ENCODE measurements at regions not wholly inside any gene's neighbourhood (a gene's known extent, or its start where the extent isn't known, plus 50 kb on each side); places are given as distances from the start of the nearest gene placed in this dataset.
A peak's percentile ranks its signal among the peaks of the same experiment; 100 is the strongest.

GRCh38 chr3:152516216-152516615 is 247.5 kb downstream of the MBNL1 start:
- POLR2A ChIA-PET, result no interaction called here
- Histone ChIP-seq H3K27ac (no peak overlapping the region), H3K9me3 (no peaks in the 10 kb centered on the region), H3K4me3 (no peak overlapping the region), H3K4me1 (no peaks in the 10 kb centered on the region), H3K4me2 (no peak overlapping the region)
- FAIRE-seq (no peak), ATAC-seq (no peak), DNase-seq (ENCODE audit: low read depth in 1 of 2, low spot score in 1 of 2) (no peak)
- CTCF ChIA-PET, result interaction anchor here (2.6 kb wide), 1 partner anchor 9 kb away, joined by 7 read pairs; no protein-coding TSS in a partner anchor
- TF ChIP-seq ZSCAN20 (CRISPR knock-in tag; IDR thresholded peaks at IDR 0.05) (no peak), MAFK (IDR thresholded peaks at IDR 0.05; ENCODE audit: partially characterized antibody) (no peak), HOXA7 (CRISPR knock-in tag; IDR thresholded peaks at IDR 0.05) (no peak), RCOR1 (IDR thresholded peaks at IDR 0.05; ENCODE audit: low read depth, low read length) (no peak), HOXB13 (CRISPR knock-in tag; IDR thresholded peaks at IDR 0.05; ENCODE audit: low read depth) (no peak), PHF8 (IDR thresholded peaks at IDR 0.05; ENCODE audit: borderline replicate concordance, low read depth) (no peak), FOSL2 (IDR thresholded peaks at IDR 0.05) (no peak), FOSL2 (CRISPR knock-in tag; IDR thresholded peaks at IDR 0.05) (no peak)
- 78% methylated on average over 3 of the region's 3 CpGs for WGBS (ENCODE audit: missing lambda C conversion rate)

GRCh38 chr3:152517502-152517901 is 248.8 kb downstream of the MBNL1 start:
- Histone ChIP-seq H3K4me2 (no peak overlapping the region), H3K4me3 (no peak overlapping the region), H3K27ac (no peak overlapping the region), H3K9me3 (no peaks in the 10 kb centered on the region), H3K4me1 (no peaks in the 10 kb centered on the region)
- POLR2A ChIA-PET, result no interaction called here
- DNase-seq (ENCODE audit: low read depth in 1 of 2, low spot score in 1 of 2) (no peak), ATAC-seq (no peak), FAIRE-seq (no peak)
- TF ChIP-seq HMGXB4 (CRISPR knock-in tag; IDR thresholded peaks at IDR 0.05; ENCODE audit: borderline replicate concordance) (no peak), EHF (CRISPR knock-in tag; IDR thresholded peaks at IDR 0.05) (no peak), SREBF2 (IDR thresholded peaks at IDR 0.05) (no peak)
- CTCF ChIA-PET, result interaction anchor here (1.4 to 2.6 kb wide), 2 partner anchors 8 to 10 kb away, joined by 4 to 7 read pairs; no protein-coding TSS in a partner anchor
- 42% methylated on average over 2 of the region's 2 CpGs for WGBS (ENCODE audit: missing lambda C conversion rate)

GRCh38 chr3:152518346-152518745 is 249.6 kb downstream of the MBNL1 start:
- no peak overlapping the region for H3K4me3 ChIP-seq
- ATAC-seq, result no peak
- ChIA-PET POLR2A (no interaction called here), CTCF (interaction anchor here (1.4 to 2.6 kb wide), 2 partner anchors 11 to 14 kb away, joined by 3 to 7 read pairs; no protein-coding TSS in a partner anchor)
- H3K4me2 ChIP-seq, result no peak overlapping the region
- no peaks in the 10 kb centered on the region for H3K9me3 ChIP-seq
- H3K4me1 ChIP-seq, result no peaks in the 10 kb centered on the region
- WGBS (ENCODE audit: missing lambda C conversion rate), result 58% methylated on average over 2 of the region's 2 CpGs
- H3K27ac ChIP-seq, result no peak overlapping the region
- DNase-seq (ENCODE audit: low read depth in 1 of 2, low spot score in 1 of 2), result no peak
- no peak for FAIRE-seq
- TF ChIP-seq HOXA7 (CRISPR knock-in tag; IDR thresholded peaks at IDR 0.05) (no peak), RAD21 (conservative IDR thresholded peaks at IDR 0.05 in 1 of 2, IDR thresholded peaks at IDR 0.05 in 1 of 2) (peak in 1 of 2 experiments; percentile 8; a peak in 1 of 5 replicates)

GRCh38 chr3:152519376-152519775 is 250.6 kb downstream of the MBNL1 start:
- ATAC-seq (no peak), DNase-seq (ENCODE audit: low read depth in 1 of 2, low spot score in 1 of 2) (no peak), FAIRE-seq (no peak)
- TF ChIP-seq MYC (IDR thresholded peaks at IDR 0.05; ENCODE audit: borderline replicate concordance, low read length) (no peak), RNF2 (IDR thresholded peaks at IDR 0.05; ENCODE audit: borderline replicate concordance, low read depth) (no peak), ESRRA (IDR thresholded peaks at IDR 0.05; ENCODE audit: borderline replicate concordance, low read length) (no peak), SREBF2 (IDR thresholded peaks at IDR 0.05) (no peak), MAFK (IDR thresholded peaks at IDR 0.05; ENCODE audit: partially characterized antibody) (no peak), CHD4 (IDR thresholded peaks at IDR 0.05; ENCODE audit: borderline replicate concordance) (no peak)
- H3K4me2 ChIP-seq, result no peak overlapping the region
- H3K9me3 ChIP-seq, result no peaks in the 10 kb centered on the region
- CTCF ChIA-PET, result interaction anchor here (1.4 kb wide), 1 partner anchor 13 kb away, joined by 3 read pairs; no protein-coding TSS in a partner anchor
- H3K4me3 ChIP-seq, result no peak overlapping the region
- POLR2A ChIA-PET, result no interaction called here
- no peaks in the 10 kb centered on the region for H3K4me1 ChIP-seq
- H3K27ac ChIP-seq, result no peak overlapping the region

Data from A549 (cell line).